GM12872 (cell line): ENCODE measurements at regions not wholly inside any gene's neighbourhood (a gene's known extent, or its start where the extent isn't known, plus 50 kb on each side); places are given as distances from the start of the nearest gene placed in this dataset.

Experiments used
- CTCF ChIP-seq: IDR thresholded peaks from 3 replicates; pipeline ENCODE4 v1.5.1; 2011; ENCODE audit warnings: low read depth, mild to moderate bottlenecking, low read length, moderate library complexity; ENCODE audit not compliant: insufficient read depth

DNA sequence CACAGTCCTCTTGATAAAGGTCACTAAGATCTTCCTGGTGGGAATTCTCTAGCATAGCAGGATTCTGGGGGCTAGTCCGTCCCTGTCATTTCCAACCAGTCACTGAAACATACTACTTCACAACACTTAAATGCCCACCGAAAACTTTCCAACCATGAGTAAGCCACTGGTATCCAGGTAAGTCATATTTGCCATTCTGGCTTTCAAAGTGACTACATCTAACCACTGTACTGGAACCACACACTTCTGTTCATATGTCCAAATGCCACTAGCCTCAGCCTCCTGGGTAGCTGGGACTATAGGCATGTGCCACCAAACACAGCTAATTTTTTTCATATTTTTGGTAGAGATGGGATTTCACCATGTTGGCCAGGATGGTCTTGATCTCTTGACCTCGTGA, 64.3 kb upstream of the VANGL1 start:
- no peak for TF ChIP-seq CTCF

DNA sequence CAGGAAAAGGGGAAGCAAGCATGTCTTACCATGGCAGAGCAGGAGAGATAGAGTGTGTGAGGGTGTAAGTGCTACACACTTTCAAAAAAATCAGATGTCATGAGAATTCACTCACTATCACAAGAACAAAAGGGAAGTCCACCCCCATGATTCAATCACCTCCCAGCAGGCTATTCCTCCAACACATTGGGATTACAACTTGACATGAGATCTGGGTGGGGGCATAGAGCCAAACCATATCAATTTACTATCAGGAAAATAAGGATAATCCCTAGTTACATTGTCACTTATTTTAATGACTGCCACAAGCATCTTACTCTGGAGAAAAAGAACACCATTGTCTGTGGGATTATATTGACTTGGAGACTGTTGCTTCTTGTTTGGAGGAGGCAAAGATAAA, 66.1 kb upstream of the VANGL1 start:
- no peak for TF ChIP-seq CTCF

DNA sequence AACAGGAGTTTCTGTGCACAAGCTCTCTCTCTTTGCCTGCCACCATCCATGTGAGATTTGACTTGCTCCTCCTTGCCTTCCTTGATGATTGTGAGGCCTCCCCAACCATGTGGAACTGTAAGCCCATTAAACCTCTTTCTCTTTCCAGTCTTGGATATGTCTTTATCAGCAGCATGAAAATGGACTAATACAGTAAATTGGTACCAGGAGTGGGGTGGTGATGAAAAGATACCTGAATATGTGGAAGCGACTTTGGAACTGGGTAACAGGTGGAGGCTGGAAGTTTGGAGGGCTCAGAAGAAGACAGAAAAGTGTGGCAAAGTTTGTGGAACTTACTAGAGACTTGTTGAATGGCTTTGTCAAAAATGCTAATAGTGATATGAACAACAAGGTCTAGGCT, 69.1 kb upstream of the VANGL1 start:
- TF ChIP-seq CTCF: no peak

DNA sequence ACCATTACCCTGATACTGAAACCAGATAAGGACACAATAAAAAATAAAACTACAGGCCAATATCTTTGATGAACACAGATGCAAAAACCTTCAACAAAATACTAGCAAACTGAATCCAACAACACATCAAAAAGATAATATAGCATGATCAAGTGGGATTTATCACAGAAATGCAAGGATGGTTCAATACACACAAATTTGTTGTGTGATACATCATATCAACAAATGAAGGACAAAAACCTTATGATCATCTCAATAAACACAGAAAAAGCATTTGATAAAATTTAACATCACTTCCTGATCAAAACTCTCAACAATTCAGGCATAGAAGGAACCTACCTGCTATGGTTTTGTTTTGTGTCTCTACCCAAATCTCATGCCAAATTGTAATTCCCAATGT, 74.3 kb upstream of the VANGL1 start:
- no peak for TF ChIP-seq CTCF

DNA sequence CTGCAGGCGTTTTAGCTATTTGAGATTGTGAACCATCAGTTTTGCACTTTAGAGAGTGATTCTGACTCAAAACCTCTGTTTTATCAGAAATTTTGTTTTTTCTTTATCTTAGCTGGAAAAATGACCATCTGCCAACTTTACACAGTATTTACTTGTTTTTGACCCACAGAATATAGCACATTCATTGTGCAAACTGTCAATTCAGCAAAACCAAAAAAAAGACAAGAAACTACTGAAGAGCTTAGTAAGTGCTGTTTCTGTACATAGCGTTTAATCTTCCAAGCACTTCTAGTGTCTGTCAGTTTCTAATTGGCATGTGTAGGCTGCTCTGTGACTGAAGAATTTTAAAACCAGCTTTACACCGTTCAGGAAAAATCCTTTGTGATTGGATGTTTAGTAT, 76.0 kb upstream of the VANGL1 start:
- TF ChIP-seq CTCF: no peak

DNA sequence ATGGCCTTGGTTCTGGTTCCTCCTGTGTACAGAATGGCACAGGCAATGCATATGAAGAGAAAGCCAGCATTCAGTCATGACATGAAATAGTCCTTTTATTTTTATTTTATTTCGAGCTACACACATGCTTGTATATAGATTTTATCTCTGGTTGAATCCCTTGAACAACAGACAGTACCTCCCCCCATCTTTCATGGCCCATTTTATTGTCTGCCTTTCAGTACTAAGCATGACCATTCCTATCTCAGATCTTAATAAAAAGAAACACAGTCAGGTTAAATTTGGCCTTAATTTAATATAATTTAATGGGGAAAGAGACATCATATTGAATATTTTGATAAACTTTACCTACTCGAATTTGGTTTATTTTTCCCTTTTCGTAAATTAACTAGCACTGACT, 76.4 kb upstream of the VANGL1 start:
- no peak for TF ChIP-seq CTCF

- no peak for TF ChIP-seq CTCF
Observed at GRCh38 chr1:115564201-115564600, 77.6 kb upstream of the VANGL1 start.

DNA sequence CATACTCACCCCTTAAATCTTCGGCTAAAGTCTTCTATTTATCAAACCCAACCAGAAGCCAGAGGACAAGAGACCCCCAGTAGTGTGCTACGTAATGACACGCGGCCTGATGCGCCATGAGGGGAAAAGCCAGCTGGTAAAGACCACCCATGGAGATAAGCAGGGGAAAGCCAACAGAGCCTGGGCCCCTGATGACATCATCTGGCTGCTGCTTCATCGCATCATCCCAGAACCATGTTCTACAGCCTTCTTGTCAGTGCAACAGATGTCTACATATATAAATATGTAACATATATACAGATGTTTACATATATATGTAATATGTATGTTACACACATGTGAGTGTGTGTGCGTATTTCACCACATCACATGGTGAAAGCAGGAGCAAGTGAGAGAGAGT, 81.7 kb upstream of the VANGL1 start:
- TF ChIP-seq CTCF: no peak
